ENCODE measurements at regions not wholly inside any gene's neighbourhood (a gene's known extent, or its start where the extent isn't known, plus 50 kb on each side); places are given as distances from the start of the nearest gene placed in this dataset.

- TF ChIP-seq CTCF (conservative IDR thresholded peaks at IDR 0.05; ENCODE audit: low read depth, low read length): no peak
- DNase-seq (ENCODE audit: low read depth): peak; percentile 64
- no peak overlapping the region for H3K4me3 ChIP-seq (ENCODE audit: low read depth, low read length)
Observed at GRCh38 chr1:103265551-103265950, 157.2 kb upstream of the COL11A1 start.

GRCh38 chr1:103259982-103260381, 151.7 kb upstream of the COL11A1 start:
- no peak for TF ChIP-seq CTCF (conservative IDR thresholded peaks at IDR 0.05; ENCODE audit: low read depth, low read length)
- DNase-seq (ENCODE audit: low read depth): no peak
- H3K4me3 ChIP-seq (ENCODE audit: low read depth, low read length): no peak overlapping the region

- H3K4me3 ChIP-seq (ENCODE audit: low read depth, low read length): no peak overlapping the region
- DNase-seq (ENCODE audit: low read depth): peak; percentile 93
- no peak for TF ChIP-seq CTCF (conservative IDR thresholded peaks at IDR 0.05; ENCODE audit: low read depth, low read length)
Observed at GRCh38 chr1:103256490-103256889, 148.2 kb upstream of the COL11A1 start.

GRCh38 chr1:103254691-103255090, 146.4 kb upstream of the COL11A1 start:
- peak; percentile 58 for DNase-seq (ENCODE audit: low read depth)
- TF ChIP-seq CTCF (conservative IDR thresholded peaks at IDR 0.05; ENCODE audit: low read depth, low read length): no peak
- H3K4me3 ChIP-seq (ENCODE audit: low read depth, low read length): no peak overlapping the region

GRCh38 chr1:103250441-103250861, 142.1 kb upstream of the COL11A1 start:
- peak; percentile 96 for DNase-seq (ENCODE audit: low read depth)
- TF ChIP-seq CTCF (conservative IDR thresholded peaks at IDR 0.05; ENCODE audit: low read depth, low read length): peak; percentile 25
- no peak overlapping the region for H3K4me3 ChIP-seq (ENCODE audit: low read depth, low read length)

GRCh38 chr1:103248417-103249102, 140.2 kb upstream of the COL11A1 start:
- no peak for TF ChIP-seq CTCF (conservative IDR thresholded peaks at IDR 0.05; ENCODE audit: low read depth, low read length)
- no peak overlapping the region for H3K4me3 ChIP-seq (ENCODE audit: low read depth, low read length)
- DNase-seq (ENCODE audit: low read depth): no peak

GRCh38 chr1:103247517-103247916, 139.2 kb upstream of the COL11A1 start:
- no peak for TF ChIP-seq CTCF (conservative IDR thresholded peaks at IDR 0.05; ENCODE audit: low read depth, low read length)
- no peak overlapping the region for H3K4me3 ChIP-seq (ENCODE audit: low read depth, low read length)
- DNase-seq (ENCODE audit: low read depth): no peak

Data from choroid plexus epithelial cell (primary cell).